HL-60 (cell line): ENCODE measurements at regions not wholly inside any gene's neighbourhood (a gene's known extent, or its start where the extent isn't known, plus 50 kb on each side); places are given as distances from the start of the nearest gene placed in this dataset.

Experiments used
- GABPA ChIP-seq: IDR thresholded peaks from 2 replicates; pipeline ENCODE4 v1.6.1; 2012; ENCODE audit warnings: low read depth
- POLR2AphosphoS5 ChIP-seq: IDR thresholded peaks from 2 replicates; pipeline ENCODE4 v1.6.1; 2012; ENCODE audit warnings: low read depth
- TF ChIP-seq, protein P1 (sequence below): IDR thresholded peaks from one replicate; pipeline ENCODE4 v1.5.1; 2011; ENCODE audit warnings: low read length, control low read depth, inconsistent platforms; ENCODE audit not compliant: insufficient read depth
- TF ChIP-seq, protein P2 (sequence below): IDR thresholded peaks from 2 replicates; pipeline ENCODE4 v1.6.1; 2012; ENCODE audit warnings: low read depth; ENCODE audit not compliant: insufficient replicate concordance

DNA sequence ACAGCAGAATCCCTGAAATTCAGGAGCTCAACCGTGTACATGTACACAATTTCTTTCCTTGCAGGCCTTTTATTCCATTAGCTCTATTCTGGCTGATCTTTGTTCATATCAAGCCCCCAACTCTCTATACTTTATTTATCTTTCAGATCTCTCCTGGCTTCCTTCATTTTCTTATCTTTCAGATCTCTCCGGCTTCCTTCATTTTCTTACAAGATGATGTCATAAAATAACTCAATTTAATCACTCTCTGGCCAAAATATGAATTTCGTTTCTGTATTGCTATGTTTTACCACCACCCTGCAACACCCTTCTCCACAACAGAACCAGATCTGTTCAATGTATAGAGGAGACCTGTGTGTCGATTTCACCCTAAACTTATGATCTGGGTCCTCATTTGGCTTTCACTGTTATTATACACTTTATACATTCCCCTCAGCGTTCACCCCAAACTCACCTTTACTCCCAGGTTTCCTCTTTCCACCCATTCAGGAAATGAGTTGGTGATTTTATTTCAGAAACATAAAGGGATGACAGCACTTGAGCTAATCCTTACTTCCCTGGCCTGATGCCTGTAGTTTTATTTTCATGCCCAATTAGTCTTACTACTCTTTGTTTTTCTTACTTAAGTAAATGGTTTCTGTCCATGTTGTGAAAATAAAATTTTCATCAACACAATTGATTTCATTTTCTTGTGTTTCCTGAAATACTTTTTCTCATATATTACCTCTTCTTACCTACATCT is 195.5 kb downstream of the BCHE start:
- TF ChIP-seq, protein P1, sequence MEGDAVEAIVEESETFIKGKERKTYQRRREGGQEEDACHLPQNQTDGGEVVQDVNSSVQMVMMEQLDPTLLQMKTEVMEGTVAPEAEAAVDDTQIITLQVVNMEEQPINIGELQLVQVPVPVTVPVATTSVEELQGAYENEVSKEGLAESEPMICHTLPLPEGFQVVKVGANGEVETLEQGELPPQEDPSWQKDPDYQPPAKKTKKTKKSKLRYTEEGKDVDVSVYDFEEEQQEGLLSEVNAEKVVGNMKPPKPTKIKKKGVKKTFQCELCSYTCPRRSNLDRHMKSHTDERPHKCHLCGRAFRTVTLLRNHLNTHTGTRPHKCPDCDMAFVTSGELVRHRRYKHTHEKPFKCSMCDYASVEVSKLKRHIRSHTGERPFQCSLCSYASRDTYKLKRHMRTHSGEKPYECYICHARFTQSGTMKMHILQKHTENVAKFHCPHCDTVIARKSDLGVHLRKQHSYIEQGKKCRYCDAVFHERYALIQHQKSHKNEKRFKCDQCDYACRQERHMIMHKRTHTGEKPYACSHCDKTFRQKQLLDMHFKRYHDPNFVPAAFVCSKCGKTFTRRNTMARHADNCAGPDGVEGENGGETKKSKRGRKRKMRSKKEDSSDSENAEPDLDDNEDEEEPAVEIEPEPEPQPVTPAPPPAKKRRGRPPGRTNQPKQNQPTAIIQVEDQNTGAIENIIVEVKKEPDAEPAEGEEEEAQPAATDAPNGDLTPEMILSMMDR: no peak
- TF ChIP-seq GABPA (no peak), POLR2AphosphoS5 (no peak)
- TF ChIP-seq, protein P2, sequence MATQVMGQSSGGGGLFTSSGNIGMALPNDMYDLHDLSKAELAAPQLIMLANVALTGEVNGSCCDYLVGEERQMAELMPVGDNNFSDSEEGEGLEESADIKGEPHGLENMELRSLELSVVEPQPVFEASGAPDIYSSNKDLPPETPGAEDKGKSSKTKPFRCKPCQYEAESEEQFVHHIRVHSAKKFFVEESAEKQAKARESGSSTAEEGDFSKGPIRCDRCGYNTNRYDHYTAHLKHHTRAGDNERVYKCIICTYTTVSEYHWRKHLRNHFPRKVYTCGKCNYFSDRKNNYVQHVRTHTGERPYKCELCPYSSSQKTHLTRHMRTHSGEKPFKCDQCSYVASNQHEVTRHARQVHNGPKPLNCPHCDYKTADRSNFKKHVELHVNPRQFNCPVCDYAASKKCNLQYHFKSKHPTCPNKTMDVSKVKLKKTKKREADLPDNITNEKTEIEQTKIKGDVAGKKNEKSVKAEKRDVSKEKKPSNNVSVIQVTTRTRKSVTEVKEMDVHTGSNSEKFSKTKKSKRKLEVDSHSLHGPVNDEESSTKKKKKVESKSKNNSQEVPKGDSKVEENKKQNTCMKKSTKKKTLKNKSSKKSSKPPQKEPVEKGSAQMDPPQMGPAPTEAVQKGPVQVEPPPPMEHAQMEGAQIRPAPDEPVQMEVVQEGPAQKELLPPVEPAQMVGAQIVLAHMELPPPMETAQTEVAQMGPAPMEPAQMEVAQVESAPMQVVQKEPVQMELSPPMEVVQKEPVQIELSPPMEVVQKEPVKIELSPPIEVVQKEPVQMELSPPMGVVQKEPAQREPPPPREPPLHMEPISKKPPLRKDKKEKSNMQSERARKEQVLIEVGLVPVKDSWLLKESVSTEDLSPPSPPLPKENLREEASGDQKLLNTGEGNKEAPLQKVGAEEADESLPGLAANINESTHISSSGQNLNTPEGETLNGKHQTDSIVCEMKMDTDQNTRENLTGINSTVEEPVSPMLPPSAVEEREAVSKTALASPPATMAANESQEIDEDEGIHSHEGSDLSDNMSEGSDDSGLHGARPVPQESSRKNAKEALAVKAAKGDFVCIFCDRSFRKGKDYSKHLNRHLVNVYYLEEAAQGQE: no peak
